HCT116 (cell line): ENCODE measurements at regions not wholly inside any gene's neighbourhood (a gene's known extent, or its start where the extent isn't known, plus 50 kb on each side); places are given as distances from the start of the nearest gene placed in this dataset.

Experiments
- ATAC-seq: fragments of 200-7000 bp; cut with Tn5 transposase; 2 replicates; pipeline ENCODE4 v1.9.1; 2020; ENCODE audit warnings: mild to moderate bottlenecking, moderate library complexity
- BruUV-seq: library from RNA; stranded (reverse); fragments of 400-500 nt; replicated peaks from 2 replicates; lab custom pipeline; 2021; lab: Mats Ljungman, UMichigan
- CTCF ChIA-PET: fragments of 300-600 bp; sonication (Branson Sonifier 250); formaldehyde crosslinking; loops from one replicate; lab custom pipeline; 2021; ENCODE audit warnings: antibody characterized with exemption; lab: Charles Lee
- POLR2A ChIA-PET: fragments of 300-600, 350-600 bp; sonication (Branson Sonifier 250); formaldehyde crosslinking; loops from one replicate; lab custom pipeline; 2021; ENCODE audit warnings: antibody characterized with exemption; lab: Charles Lee
- RAD21 ChIA-PET, 2 experiments: fragments of 300-600 bp; sonication (Branson Sonifier 250); formaldehyde crosslinking; loops; one replicate each; lab custom pipeline; 2023; ENCODE audit warnings: low total read pairs in 2 of 2; ENCODE audit not compliant: uncharacterized antibody in 2 of 2, unreplicated experiment in 2 of 2, low non-redundant PET in 1 of 2; lab: Charles Lee
- DNase-seq: peaks from one replicate; pipeline ENCODE4 v3.0.0-alpha.2; 2010; ENCODE audit warnings: low read depth, low spot score
- H2AFZ ChIP-seq: fragments of 200-600 bp; shearing (Covaris generic), sonication (generic); 2 replicates; pipeline ENCODE4 v1.6.1; 2017; ENCODE audit warnings: low read depth, mixed run types, mixed read lengths, antibody characterized with exemption, low read length; ENCODE audit not compliant: poor library complexity, severe bottlenecking
- H3K27ac ChIP-seq: 2 replicates; pipeline ENCODE4 v1.5.1; 2012; ENCODE audit warnings: low read depth, low read length
- H3K27me3 ChIP-seq: fragments of 200-600 bp; sonication (generic); 2 replicates; pipeline ENCODE4 v1.6.1; 2016; ENCODE audit warnings: mixed run types, low read length, mixed read lengths; ENCODE audit not compliant: insufficient read depth
- H3K36me3 ChIP-seq, 2 experiments: fragments of 200-500 bp in 1 of 2; fragments of 200-600 bp in 1 of 2; sonication (Bioruptor generic) in 1 of 2; sonication (generic) in 1 of 2; 2 replicates each; pipeline versions ENCODE4 v1.5.1 to v1.6.1; 2014 to 2016; ENCODE audit warnings: low read length in 2 of 2, inconsistent platforms in 1 of 2, mixed read lengths in 1 of 2, mixed run types in 1 of 2; ENCODE audit not compliant: insufficient read depth in 2 of 2, control insufficient read depth in 1 of 2
- H3K4me1 ChIP-seq, 2 experiments: fragments of 200-600 bp in 1 of 2; sonication (generic) in 1 of 2; 2 replicates each; pipeline versions ENCODE4 v1.5.1 to v1.6.1; 2012 to 2017; ENCODE audit warnings: low read length in 2 of 2, inconsistent platforms in 1 of 2, mild to moderate bottlenecking in 1 of 2, mixed read lengths in 1 of 2, mixed run types in 1 of 2, moderate library complexity in 1 of 2; ENCODE audit not compliant: insufficient read depth in 2 of 2, control insufficient read depth in 1 of 2
- H3K4me2 ChIP-seq: fragments of 200-600 bp; sonication (generic); 2 replicates; pipeline ENCODE4 v1.6.1; 2017; ENCODE audit warnings: mixed run types, low read length, mixed read lengths
- H3K4me3 ChIP-seq, 2 experiments: fragments of 200-600 bp in 1 of 2; sonication (generic) in 1 of 2; replicated peaks in 1 of 2; 2 replicates each; pipeline ENCODE4 v1.5.1; 2011 to 2016; ENCODE audit warnings: low read length in 2 of 2, control low read depth in 1 of 2, low read depth in 1 of 2, mild to moderate bottlenecking in 1 of 2, mixed read lengths in 1 of 2, mixed run types in 1 of 2
- H3K79me2 ChIP-seq: fragments of 200-600 bp; sonication (generic); 2 replicates; pipeline ENCODE4 v1.6.1; 2017; ENCODE audit warnings: mild to moderate bottlenecking, mixed run types, low read length, moderate library complexity, mixed read lengths; ENCODE audit not compliant: insufficient read depth
- H3K9ac ChIP-seq: fragments of 200-600 bp; sonication (generic); 2 replicates; pipeline ENCODE4 v1.6.1; 2016; ENCODE audit warnings: low read length, mixed read lengths
- H3K9me2 ChIP-seq: fragments of 200-600 bp; sonication (generic), shearing (Covaris generic); 2 replicates; pipeline ENCODE4 v1.6.1; 2017; ENCODE audit warnings: mixed run types, mild to moderate bottlenecking, moderate library complexity; ENCODE audit not compliant: insufficient read depth
- H3K9me3 ChIP-seq, 2 experiments: fragments of 200-500 bp in 1 of 2; fragments of 200-600 bp in 1 of 2; sonication (Bioruptor generic) in 1 of 2; sonication (generic) in 1 of 2; 2 replicates each; pipeline ENCODE4 v1.6.1; 2014 to 2017; ENCODE audit warnings: low read length in 2 of 2, mixed read lengths in 2 of 2, inconsistent platforms in 1 of 2, low read depth in 1 of 2, mild to moderate bottlenecking in 1 of 2, mixed run types in 1 of 2, moderate library complexity in 1 of 2; ENCODE audit not compliant: control insufficient read depth in 1 of 2, insufficient read depth in 1 of 2
- H4K20me1 ChIP-seq: fragments of 200-600 bp; sonication (generic), shearing (Covaris generic); 2 replicates; pipeline ENCODE4 v1.6.1; 2017; ENCODE audit warnings: mixed run types, mild to moderate bottlenecking, moderate library complexity; ENCODE audit not compliant: insufficient read depth
- EGR1 ChIP-seq: IDR thresholded peaks from 2 replicates; pipeline ENCODE4 v1.6.1; 2012; ENCODE audit warnings: low read depth
- EZH2 ChIP-seq: fragments of 200-600 bp; sonication (generic); IDR thresholded peaks from 2 replicates; pipeline ENCODE4 v1.6.1; 2017; ENCODE audit warnings: antibody characterized with exemption, mixed run types
- EZH2phosphoT487 ChIP-seq: fragments of 200-600 bp; IDR thresholded peaks from 2 replicates; pipeline ENCODE4 v1.6.1; 2018; ENCODE audit warnings: antibody characterized with exemption, borderline replicate concordance
- FOSL1 ChIP-seq: IDR thresholded peaks from 2 replicates; pipeline ENCODE4 v1.6.1; 2012; ENCODE audit warnings: low read depth
- JUND ChIP-seq: IDR thresholded peaks from 2 replicates; pipeline ENCODE4 v1.6.1; 2012
- POLR2A ChIP-seq: IDR thresholded peaks from 2 replicates; pipeline ENCODE4 v1.7.0; 2011; ENCODE audit warnings: borderline replicate concordance; ENCODE audit not compliant: insufficient read depth, insufficient read length; ENCODE audit errors: extremely low read depth
- POLR2AphosphoS5 ChIP-seq: IDR thresholded peaks from 2 replicates; pipeline ENCODE4 v1.6.1; 2011; ENCODE audit warnings: mild to moderate bottlenecking, low read depth, low read length, moderate library complexity
- SIN3A ChIP-seq: IDR thresholded peaks from 2 replicates; pipeline ENCODE4 v1.6.1; 2012; ENCODE audit warnings: low read depth
- SP1 ChIP-seq: IDR thresholded peaks from 2 replicates; pipeline ENCODE4 v1.6.1; 2012; ENCODE audit warnings: low read depth
- SRF ChIP-seq: IDR thresholded peaks from 2 replicates; pipeline ENCODE4 v1.6.1; 2012; ENCODE audit warnings: low read depth
- YY1 ChIP-seq: IDR thresholded peaks from 2 replicates; pipeline ENCODE4 v1.6.1; 2011; ENCODE audit warnings: low read length, low read depth, moderate library complexity, mild to moderate bottlenecking; ENCODE audit not compliant: insufficient replicate concordance; ENCODE audit errors: extremely low read depth
- ZFX ChIP-seq: fragments of 450-650 bp; IDR thresholded peaks from 2 replicates; pipeline ENCODE4 v1.6.1; 2017
- ZNF274 ChIP-seq: fragments of 200-500 bp; sonication (Bioruptor generic); IDR thresholded peaks from 2 replicates; pipeline ENCODE4 v1.6.1; 2014; ENCODE audit warnings: mild to moderate bottlenecking, low read depth, low read length, inconsistent platforms
- intact Hi-C: fragments of 100-400 bp; cut with micrococcal nuclease; formaldehyde crosslinking; loops from 2 replicates; pipeline ENCODE4 v1.10.0; 2022
- TF ChIP-seq, protein P1 (sequence below): IDR thresholded peaks from 2 replicates; pipeline ENCODE4 v1.6.1; 2012
- TF ChIP-seq, protein P2 (sequence below): IDR thresholded peaks from 2 replicates; pipeline ENCODE4 v1.6.1; 2011; ENCODE audit warnings: mild to moderate bottlenecking, low read length, moderate library complexity; ENCODE audit not compliant: insufficient replicate concordance; ENCODE audit errors: extremely low read depth
- TF ChIP-seq, protein P3 (sequence below), 3 experiments: fragments of 200-600 bp in 1 of 3; sonication (generic) in 1 of 3; IDR thresholded peaks in 2 of 3; conservative IDR thresholded peaks in 1 of 3; 2 replicates each; pipeline ENCODE4 v1.5.1; 2012 to 2017; ENCODE audit warnings: low read depth in 2 of 3, low read length in 2 of 3, antibody characterized with exemption in 1 of 3, borderline replicate concordance in 1 of 3, control low read depth in 1 of 3, mild to moderate bottlenecking in 1 of 3, mixed read lengths in 1 of 3, mixed run types in 1 of 3, moderate library complexity in 1 of 3; ENCODE audit not compliant: insufficient read depth in 1 of 3

DNA sequence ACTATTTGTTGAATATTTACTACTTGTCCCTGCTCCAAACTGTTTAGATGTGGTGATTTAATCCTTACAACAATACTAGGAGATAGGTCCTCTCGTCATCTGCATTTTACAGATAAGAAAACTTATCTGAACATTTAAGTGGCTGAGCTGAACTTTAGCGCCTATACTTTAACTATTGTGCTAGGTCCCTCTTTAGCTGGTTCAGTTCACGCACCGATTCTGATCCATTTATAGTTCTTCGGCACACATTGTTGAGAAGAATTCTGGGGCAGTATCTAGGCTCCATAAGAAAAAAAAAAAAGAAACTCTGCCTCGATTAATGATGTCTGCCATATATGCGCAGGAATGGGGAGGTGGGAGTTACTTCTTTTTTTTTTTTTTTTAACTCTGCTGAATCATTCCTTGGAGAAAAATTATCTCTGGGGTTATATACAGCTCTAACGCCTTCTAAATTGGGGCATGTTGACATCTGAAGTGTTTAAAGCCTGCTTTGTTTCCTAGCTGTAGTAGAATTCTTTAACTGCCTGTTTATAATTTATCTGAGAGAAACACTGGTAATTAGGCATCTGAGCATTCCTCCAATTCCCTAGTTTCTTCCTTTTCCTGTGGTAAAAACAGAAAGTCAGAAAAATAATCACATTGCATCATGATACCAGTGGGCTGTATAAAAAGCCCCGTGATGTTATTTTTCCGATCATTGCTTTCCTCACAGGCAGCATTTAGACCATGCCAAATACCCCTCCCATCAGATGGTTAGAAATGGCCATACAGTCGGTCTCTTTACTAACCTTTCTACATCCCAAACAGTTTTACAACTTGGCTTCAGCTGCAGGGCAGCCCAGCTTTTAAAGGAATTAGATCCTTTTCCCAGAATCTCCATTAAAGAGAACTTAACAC lies 98.5 kb upstream of the KDM7A start:
- Histone ChIP-seq H3K27ac (no peak overlapping the region), H3K36me3 (no peaks in the 10 kb centered on the region), H3K9me2 (no peaks in the 10 kb centered on the region), H4K20me1 (no peaks in the 10 kb centered on the region), H3K4me1 (no peaks in the 10 kb centered on the region), H3K4me3 (no peak overlapping the region), H3K79me2 (no peaks in the 10 kb centered on the region), H3K4me2 (no peak overlapping the region), H3K9ac (no peak overlapping the region), H3K27me3 (no peaks in the 10 kb centered on the region), H2AFZ (no peak overlapping the region), H3K9me3 (no peaks in the 10 kb centered on the region)
- ATAC-seq (no peak), DNase-seq (no peak)
- BruUV-seq: no TSS peak
- POLR2A ChIA-PET: no interaction called here
- RAD21 ChIA-PET: no interaction called here
- intact Hi-C loops: no loop called here
- CTCF ChIA-PET: interaction anchor here (1.5 kb wide), 1 partner anchor 656 kb away, joined by 3 read pairs; no protein-coding TSS in a partner anchor
- no peak for TF ChIP-seq ZNF274
- no peak for TF ChIP-seq ZFX
- TF ChIP-seq POLR2AphosphoS5: no peak
- TF ChIP-seq EZH2phosphoT487: no peak
- TF ChIP-seq POLR2A: no peak
- TF ChIP-seq, protein P1, sequence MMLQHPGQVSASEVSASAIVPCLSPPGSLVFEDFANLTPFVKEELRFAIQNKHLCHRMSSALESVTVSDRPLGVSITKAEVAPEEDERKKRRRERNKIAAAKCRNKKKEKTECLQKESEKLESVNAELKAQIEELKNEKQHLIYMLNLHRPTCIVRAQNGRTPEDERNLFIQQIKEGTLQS: no peak
- TF ChIP-seq JUND: no peak
- TF ChIP-seq SRF: no peak
- TF ChIP-seq, protein P2, sequence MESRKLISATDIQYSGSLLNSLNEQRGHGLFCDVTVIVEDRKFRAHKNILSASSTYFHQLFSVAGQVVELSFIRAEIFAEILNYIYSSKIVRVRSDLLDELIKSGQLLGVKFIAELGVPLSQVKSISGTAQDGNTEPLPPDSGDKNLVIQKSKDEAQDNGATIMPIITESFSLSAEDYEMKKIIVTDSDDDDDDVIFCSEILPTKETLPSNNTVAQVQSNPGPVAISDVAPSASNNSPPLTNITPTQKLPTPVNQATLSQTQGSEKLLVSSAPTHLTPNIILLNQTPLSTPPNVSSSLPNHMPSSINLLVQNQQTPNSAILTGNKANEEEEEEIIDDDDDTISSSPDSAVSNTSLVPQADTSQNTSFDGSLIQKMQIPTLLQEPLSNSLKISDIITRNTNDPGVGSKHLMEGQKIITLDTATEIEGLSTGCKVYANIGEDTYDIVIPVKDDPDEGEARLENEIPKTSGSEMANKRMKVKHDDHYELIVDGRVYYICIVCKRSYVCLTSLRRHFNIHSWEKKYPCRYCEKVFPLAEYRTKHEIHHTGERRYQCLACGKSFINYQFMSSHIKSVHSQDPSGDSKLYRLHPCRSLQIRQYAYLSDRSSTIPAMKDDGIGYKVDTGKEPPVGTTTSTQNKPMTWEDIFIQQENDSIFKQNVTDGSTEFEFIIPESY: no peak
- TF ChIP-seq, protein P3, sequence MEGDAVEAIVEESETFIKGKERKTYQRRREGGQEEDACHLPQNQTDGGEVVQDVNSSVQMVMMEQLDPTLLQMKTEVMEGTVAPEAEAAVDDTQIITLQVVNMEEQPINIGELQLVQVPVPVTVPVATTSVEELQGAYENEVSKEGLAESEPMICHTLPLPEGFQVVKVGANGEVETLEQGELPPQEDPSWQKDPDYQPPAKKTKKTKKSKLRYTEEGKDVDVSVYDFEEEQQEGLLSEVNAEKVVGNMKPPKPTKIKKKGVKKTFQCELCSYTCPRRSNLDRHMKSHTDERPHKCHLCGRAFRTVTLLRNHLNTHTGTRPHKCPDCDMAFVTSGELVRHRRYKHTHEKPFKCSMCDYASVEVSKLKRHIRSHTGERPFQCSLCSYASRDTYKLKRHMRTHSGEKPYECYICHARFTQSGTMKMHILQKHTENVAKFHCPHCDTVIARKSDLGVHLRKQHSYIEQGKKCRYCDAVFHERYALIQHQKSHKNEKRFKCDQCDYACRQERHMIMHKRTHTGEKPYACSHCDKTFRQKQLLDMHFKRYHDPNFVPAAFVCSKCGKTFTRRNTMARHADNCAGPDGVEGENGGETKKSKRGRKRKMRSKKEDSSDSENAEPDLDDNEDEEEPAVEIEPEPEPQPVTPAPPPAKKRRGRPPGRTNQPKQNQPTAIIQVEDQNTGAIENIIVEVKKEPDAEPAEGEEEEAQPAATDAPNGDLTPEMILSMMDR (IDR thresholded peaks at IDR 0.05 in 2 of 3, conservative IDR thresholded peaks at IDR 0.05 in 1 of 3; ENCODE audit: borderline replicate concordance in 1 of 3, insufficient read depth in 1 of 3, low read depth in 2 of 3, low read length in 2 of 3): no peak
- TF ChIP-seq EGR1: no peak
- no peak for TF ChIP-seq YY1
- no peak for TF ChIP-seq SIN3A
- TF ChIP-seq EZH2: no peak
- TF ChIP-seq FOSL1: no peak
- no peak for TF ChIP-seq SP1
